ENCODE measurements at regions not wholly inside any gene's neighbourhood (a gene's known extent, or its start where the extent isn't known, plus 50 kb on each side); places are given as distances from the start of the nearest gene placed in this dataset.

GRCh38 chr4:24089851-24090534 lies 200.1 kb upstream of the PPARGC1A start:
- DNase-seq (ENCODE audit: low read depth in 1 of 2, low spot score in 1 of 2) = no peak
- Histone ChIP-seq H3K27me3 (ENCODE audit: insufficient read depth, poor library complexity, severe bottlenecking) (no peaks in the 10 kb centered on the region), H3K27ac (replicated peaks) (no peak overlapping the region), H3K4me3 (replicated peaks; ENCODE audit: insufficient read depth, low read length) (no peak overlapping the region)
- no peak for TF ChIP-seq SPI1 (IDR thresholded peaks at IDR 0.05; ENCODE audit: borderline replicate concordance, low read depth)
- TF ChIP-seq POLR2AphosphoS5 (IDR thresholded peaks at IDR 0.05; ENCODE audit: low read depth) = no peak
- TF ChIP-seq GABPA (IDR thresholded peaks at IDR 0.05; ENCODE audit: low read depth) = no peak
- TF ChIP-seq, protein P1, sequence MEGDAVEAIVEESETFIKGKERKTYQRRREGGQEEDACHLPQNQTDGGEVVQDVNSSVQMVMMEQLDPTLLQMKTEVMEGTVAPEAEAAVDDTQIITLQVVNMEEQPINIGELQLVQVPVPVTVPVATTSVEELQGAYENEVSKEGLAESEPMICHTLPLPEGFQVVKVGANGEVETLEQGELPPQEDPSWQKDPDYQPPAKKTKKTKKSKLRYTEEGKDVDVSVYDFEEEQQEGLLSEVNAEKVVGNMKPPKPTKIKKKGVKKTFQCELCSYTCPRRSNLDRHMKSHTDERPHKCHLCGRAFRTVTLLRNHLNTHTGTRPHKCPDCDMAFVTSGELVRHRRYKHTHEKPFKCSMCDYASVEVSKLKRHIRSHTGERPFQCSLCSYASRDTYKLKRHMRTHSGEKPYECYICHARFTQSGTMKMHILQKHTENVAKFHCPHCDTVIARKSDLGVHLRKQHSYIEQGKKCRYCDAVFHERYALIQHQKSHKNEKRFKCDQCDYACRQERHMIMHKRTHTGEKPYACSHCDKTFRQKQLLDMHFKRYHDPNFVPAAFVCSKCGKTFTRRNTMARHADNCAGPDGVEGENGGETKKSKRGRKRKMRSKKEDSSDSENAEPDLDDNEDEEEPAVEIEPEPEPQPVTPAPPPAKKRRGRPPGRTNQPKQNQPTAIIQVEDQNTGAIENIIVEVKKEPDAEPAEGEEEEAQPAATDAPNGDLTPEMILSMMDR (IDR thresholded peaks at IDR 0.05; ENCODE audit: insufficient read depth, low read length) = no peak
- TF ChIP-seq REST (IDR thresholded peaks at IDR 0.05; ENCODE audit: insufficient replicate concordance, low read depth) = no peak

- Histone ChIP-seq H3K27me3 (ENCODE audit: insufficient read depth, poor library complexity, severe bottlenecking) (no peaks in the 10 kb centered on the region), H3K4me3 (replicated peaks; ENCODE audit: insufficient read depth, low read length) (no peak overlapping the region), H3K27ac (replicated peaks) (no peak overlapping the region)
- DNase-seq (ENCODE audit: low read depth in 1 of 2, low spot score in 1 of 2) = no peak
- TF ChIP-seq REST (IDR thresholded peaks at IDR 0.05; ENCODE audit: insufficient replicate concordance, low read depth) (no peak), GABPA (IDR thresholded peaks at IDR 0.05; ENCODE audit: low read depth) (no peak), POLR2AphosphoS5 (IDR thresholded peaks at IDR 0.05; ENCODE audit: low read depth) (no peak), SPI1 (IDR thresholded peaks at IDR 0.05; ENCODE audit: borderline replicate concordance, low read depth) (no peak)
- TF ChIP-seq, protein P1 (IDR thresholded peaks at IDR 0.05; ENCODE audit: insufficient read depth, low read length) = no peak
Observed at GRCh38 chr4:24080871-24081270, 191.0 kb upstream of the PPARGC1A start.

- no peak overlapping the region for H3K4me3 ChIP-seq (replicated peaks; ENCODE audit: insufficient read depth, low read length)
- no peak for TF ChIP-seq GABPA (IDR thresholded peaks at IDR 0.05; ENCODE audit: low read depth)
- no peak for TF ChIP-seq SPI1 (IDR thresholded peaks at IDR 0.05; ENCODE audit: borderline replicate concordance, low read depth)
- TF ChIP-seq, protein P1 (IDR thresholded peaks at IDR 0.05; ENCODE audit: insufficient read depth, low read length) = no peak
- no peak for TF ChIP-seq REST (IDR thresholded peaks at IDR 0.05; ENCODE audit: insufficient replicate concordance, low read depth)
- TF ChIP-seq POLR2AphosphoS5 (IDR thresholded peaks at IDR 0.05; ENCODE audit: low read depth) = no peak
- no peak for DNase-seq (ENCODE audit: low read depth in 1 of 2, low spot score in 1 of 2)
Observed at GRCh38 chr4:24078347-24078962, 188.6 kb upstream of the PPARGC1A start.

More at GRCh38 chr4:24078347-24078962, 188.6 kb upstream of the PPARGC1A start:
- Histone ChIP-seq H3K27me3 (ENCODE audit: insufficient read depth, poor library complexity, severe bottlenecking) (no peaks in the 10 kb centered on the region), H3K27ac (replicated peaks) (no peak overlapping the region)

All from HL-60 (cell line).